H9 (cell line): ENCODE measurements at regions not wholly inside any gene's neighbourhood (a gene's known extent, or its start where the extent isn't known, plus 50 kb on each side); places are given as distances from the start of the nearest gene placed in this dataset.

ENCODE experiments used
- DNase-seq: peaks from one replicate; pipeline ENCODE4 v3.0.0-alpha.2; 2017
- H2AFZ ChIP-seq: one replicate; pipeline ENCODE4 v1.6.1; 2013; ENCODE audit warnings: mild to moderate bottlenecking, low read length, control low read depth, moderate library complexity
- H2AK5ac ChIP-seq: 2 replicates; pipeline ENCODE4 v1.6.1; 2013; ENCODE audit warnings: low read length, control low read depth, mixed read lengths; ENCODE audit not compliant: insufficient read length
- H2BK120ac ChIP-seq: one replicate; pipeline ENCODE4 v1.6.1; 2013; ENCODE audit warnings: low read depth, mild to moderate bottlenecking, low read length, control low read depth, inconsistent platforms; ENCODE audit not compliant: poor library complexity, severe bottlenecking
- H2BK12ac ChIP-seq: 2 replicates; pipeline ENCODE4 v1.6.1; 2013; ENCODE audit warnings: low read length, control low read depth, mixed read lengths, low read depth; ENCODE audit not compliant: insufficient read length
- H2BK15ac ChIP-seq: 2 replicates; pipeline ENCODE4 v1.6.1; 2013; ENCODE audit warnings: low read depth, low read length, control low read depth
- H2BK20ac ChIP-seq: one replicate; pipeline ENCODE4 v1.6.1; 2013; ENCODE audit warnings: low read depth, mild to moderate bottlenecking, low read length, control low read depth, inconsistent platforms; ENCODE audit not compliant: poor library complexity, severe bottlenecking
- H2BK5ac ChIP-seq: 2 replicates; pipeline ENCODE4 v1.6.1; 2013; ENCODE audit warnings: low read length, control low read depth, mixed read lengths; ENCODE audit not compliant: insufficient read length
- H3K14ac ChIP-seq: 2 replicates; pipeline ENCODE4 v1.6.1; 2013; ENCODE audit warnings: low read length, control low read depth; ENCODE audit not compliant: insufficient read depth
- H3K18ac ChIP-seq: 2 replicates; pipeline ENCODE4 v1.6.1; 2013; ENCODE audit warnings: low read depth, mild to moderate bottlenecking, mixed read lengths, low read length, control low read depth; ENCODE audit not compliant: insufficient read length
- H3K23ac ChIP-seq: 2 replicates; pipeline ENCODE4 v1.6.1; 2013; ENCODE audit warnings: low read length, control low read depth, mixed read lengths, low read depth; ENCODE audit not compliant: insufficient read length
- H3K23me2 ChIP-seq: 2 replicates; pipeline ENCODE4 v1.6.1; 2013; ENCODE audit warnings: low read depth, mild to moderate bottlenecking, mixed read lengths, low read length, control low read depth; ENCODE audit not compliant: insufficient read length, poor library complexity, severe bottlenecking
- H3K27ac ChIP-seq: 2 replicates; pipeline ENCODE4 v1.5.1; 2013; ENCODE audit warnings: low read length, control low read depth, mixed read lengths, low read depth; ENCODE audit not compliant: insufficient read length
- H3K27me3 ChIP-seq: 2 replicates; pipeline ENCODE4 v1.6.1; 2013; ENCODE audit warnings: low read length, control low read depth, inconsistent platforms; ENCODE audit not compliant: insufficient read depth
- H3K4ac ChIP-seq: 2 replicates; pipeline ENCODE4 v1.6.1; 2013; ENCODE audit warnings: low read depth, mild to moderate bottlenecking, control low read depth, inconsistent platforms, low read length, moderate library complexity
- H3K4me1 ChIP-seq: 2 replicates; pipeline ENCODE4 v1.6.1; 2013; ENCODE audit warnings: low read length, control low read depth, inconsistent platforms; ENCODE audit not compliant: insufficient read depth
- H3K4me2 ChIP-seq: 2 replicates; pipeline ENCODE4 v1.6.1; 2013; ENCODE audit warnings: low read length, control low read depth, mixed read lengths; ENCODE audit not compliant: insufficient read length, insufficient read depth
- H3K56ac ChIP-seq: 2 replicates; pipeline ENCODE4 v1.6.1; 2013; ENCODE audit warnings: low read depth, mild to moderate bottlenecking, mixed read lengths, low read length, control low read depth; ENCODE audit not compliant: insufficient read length
- H3K79me1 ChIP-seq: 2 replicates; pipeline ENCODE4 v1.6.1; 2013; ENCODE audit warnings: low read depth, mild to moderate bottlenecking, moderate library complexity, low read length, control low read depth, inconsistent platforms; ENCODE audit not compliant: insufficient read depth, poor library complexity, severe bottlenecking
- H3K79me2 ChIP-seq: 2 replicates; pipeline ENCODE4 v1.6.1; 2013; ENCODE audit warnings: low read length, control low read depth, inconsistent platforms; ENCODE audit not compliant: insufficient read depth
- H3K9ac ChIP-seq: 2 replicates; pipeline ENCODE4 v1.6.1; 2013; ENCODE audit warnings: low read length, control low read depth, mixed read lengths; ENCODE audit not compliant: insufficient read length; ENCODE audit errors: extremely low read depth
- H3K9me3 ChIP-seq: one replicate; pipeline ENCODE4 v1.6.1; 2013; ENCODE audit warnings: low read depth, low read length, inconsistent platforms; ENCODE audit not compliant: control insufficient read depth
- H3T11ph ChIP-seq: one replicate; pipeline ENCODE4 v1.6.1; 2013; ENCODE audit warnings: mild to moderate bottlenecking, low read length, control low read depth, inconsistent platforms
- H4K20me1 ChIP-seq: one replicate; pipeline ENCODE4 v1.6.1; 2013; ENCODE audit not compliant: control insufficient read depth, insufficient read length, insufficient read depth
- H4K5ac ChIP-seq: 2 replicates; pipeline ENCODE4 v1.6.1; 2013; ENCODE audit warnings: low read depth, mild to moderate bottlenecking, mixed read lengths, low read length, control low read depth; ENCODE audit not compliant: insufficient read length
- H4K8ac ChIP-seq: replicated peaks from 2 replicates; pipeline ENCODE4 v1.6.1; 2013; ENCODE audit warnings: low read length, control low read depth, mixed read lengths, low read depth; ENCODE audit not compliant: insufficient read length
- H4K91ac ChIP-seq: 2 replicates; pipeline ENCODE4 v1.6.1; 2013; ENCODE audit warnings: low read depth, mild to moderate bottlenecking, moderate library complexity, mixed read lengths, low read length, control low read depth; ENCODE audit not compliant: insufficient read length
- H3K27ac Mint-ChIP-seq, 3 experiments: 2 replicates in 2 of 3; 3 replicates in 1 of 3; pipeline ENCODE4 v1.8.0; 2020 to 2021; ENCODE audit warnings: mixed read lengths in 3 of 3, mild to moderate bottlenecking in 1 of 3, moderate library complexity in 1 of 3
- H3K27me3 Mint-ChIP-seq: 2 replicates; pipeline ENCODE4 v1.8.0; 2021; ENCODE audit warnings: low read depth, mild to moderate bottlenecking, moderate library complexity, mixed read lengths
- H3K36me3 Mint-ChIP-seq, 3 experiments: 2 replicates in 2 of 3; 3 replicates in 1 of 3; pipeline ENCODE4 v1.8.0; 2020 to 2021; ENCODE audit warnings: low read depth in 3 of 3, mixed read lengths in 3 of 3; ENCODE audit not compliant: insufficient read depth in 1 of 3
- H3K4me1 Mint-ChIP-seq, 2 experiments: 2 replicates each; pipeline ENCODE4 v1.8.0; 2020; ENCODE audit warnings: mixed read lengths in 2 of 2
- H3K4me3 Mint-ChIP-seq, 2 experiments: 2 replicates in 1 of 2; 3 replicates in 1 of 2; pipeline ENCODE4 v1.8.0; 2020 to 2021; ENCODE audit warnings: mild to moderate bottlenecking in 2 of 2, mixed read lengths in 2 of 2, moderate library complexity in 1 of 2
- H3K9me3 Mint-ChIP-seq, 2 experiments: 2 replicates in 1 of 2; 3 replicates in 1 of 2; pipeline ENCODE4 v1.8.0; 2020; ENCODE audit warnings: mild to moderate bottlenecking in 2 of 2, mixed read lengths in 2 of 2, moderate library complexity in 1 of 2
- WGBS: extraction: QIAGEN DNeasy Blood & Tissue Kit; methylation state at CpG from one replicate; pipeline ENCODE4 v1.1.7; 2013; ENCODE audit warnings: missing lambda C conversion rate, low lambda C conversion rate, mixed read lengths; ENCODE audit not compliant: insufficient read length; ENCODE audit errors: extremely low coverage; 5-methylcytosine and 5-hydroxymethylcytosine counted together
- TF ChIP-seq, protein P1 (sequence below): fragments of 200-600 bp; sonication (generic); conservative IDR thresholded peaks from 3 replicates; pipeline ENCODE4 v1.8.0; 2021; ENCODE audit warnings: antibody characterized with exemption, mild to moderate bottlenecking

GRCh38 chr6:2599817-2600216 is 150.9 kb downstream of the MYLK4 start:
- Histone ChIP-seq H4K8ac (no peak overlapping the region), H2BK5ac (no peak overlapping the region), H3T11ph (no peak overlapping the region), H4K5ac (no peak overlapping the region), H3K9me3 (no peaks in the 10 kb centered on the region), H3K27ac (no peak overlapping the region), H4K91ac (no peak overlapping the region), H3K27me3 (no peaks in the 10 kb centered on the region), H3K23ac (no peak overlapping the region), H3K56ac (no peak overlapping the region), H2AK5ac (no peak overlapping the region), H2AFZ (no peak overlapping the region), H2BK20ac (no peak overlapping the region), H2BK15ac (no peak overlapping the region), H3K79me2 (no peaks in the 10 kb centered on the region), H4K20me1 (no peaks in the 10 kb centered on the region), H3K23me2 (no peaks in the 10 kb centered on the region), H3K4ac (no peak overlapping the region), H2BK12ac (no peak overlapping the region), H3K14ac (no peak overlapping the region), H3K4me2 (no peak overlapping the region), H3K18ac (no peak overlapping the region), H2BK120ac (no peak overlapping the region), H3K4me1 (no peaks in the 10 kb centered on the region), H3K9ac (no peak overlapping the region), H3K79me1 (no peaks in the 10 kb centered on the region)
- no peak overlapping the region; a peak in 1 of 7 replicates for H3K27ac Mint-ChIP-seq
- no peak for DNase-seq
- H3K4me3 Mint-ChIP-seq = no peak overlapping the region
- TF ChIP-seq, protein P1, sequence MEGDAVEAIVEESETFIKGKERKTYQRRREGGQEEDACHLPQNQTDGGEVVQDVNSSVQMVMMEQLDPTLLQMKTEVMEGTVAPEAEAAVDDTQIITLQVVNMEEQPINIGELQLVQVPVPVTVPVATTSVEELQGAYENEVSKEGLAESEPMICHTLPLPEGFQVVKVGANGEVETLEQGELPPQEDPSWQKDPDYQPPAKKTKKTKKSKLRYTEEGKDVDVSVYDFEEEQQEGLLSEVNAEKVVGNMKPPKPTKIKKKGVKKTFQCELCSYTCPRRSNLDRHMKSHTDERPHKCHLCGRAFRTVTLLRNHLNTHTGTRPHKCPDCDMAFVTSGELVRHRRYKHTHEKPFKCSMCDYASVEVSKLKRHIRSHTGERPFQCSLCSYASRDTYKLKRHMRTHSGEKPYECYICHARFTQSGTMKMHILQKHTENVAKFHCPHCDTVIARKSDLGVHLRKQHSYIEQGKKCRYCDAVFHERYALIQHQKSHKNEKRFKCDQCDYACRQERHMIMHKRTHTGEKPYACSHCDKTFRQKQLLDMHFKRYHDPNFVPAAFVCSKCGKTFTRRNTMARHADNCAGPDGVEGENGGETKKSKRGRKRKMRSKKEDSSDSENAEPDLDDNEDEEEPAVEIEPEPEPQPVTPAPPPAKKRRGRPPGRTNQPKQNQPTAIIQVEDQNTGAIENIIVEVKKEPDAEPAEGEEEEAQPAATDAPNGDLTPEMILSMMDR = no peak
- WGBS = no CpG with 5 or more reads among the region's 5 CpGs
- H3K27me3 Mint-ChIP-seq = no peaks in the 10 kb centered on the region; the same call in 1 of the 2 replicates
- no peaks in the 10 kb centered on the region for H3K4me1 Mint-ChIP-seq
- no peaks in the 10 kb centered on the region for H3K36me3 Mint-ChIP-seq
- no peaks in the 10 kb centered on the region; a peak in 1 of 5 replicates for H3K9me3 Mint-ChIP-seq
